Spleen (tissue), 7 donors: ENCODE measurements at regions not wholly inside any gene's neighbourhood (a gene's known extent, or its start where the extent isn't known, plus 50 kb on each side); places are given as distances from the start of the nearest gene placed in this dataset.

ENCODE experiments used
- CTCF ChIP-seq, 11 experiments: fragments of 200-600 bp in 7 of 11; fragments of 450-650 bp in 4 of 11; sonication (generic) in 4 of 11; IDR thresholded peaks in 8 of 11; conservative IDR thresholded peaks in 3 of 11; 1 replicate in 7 of 11; 2 replicates in 4 of 11; pipeline versions ENCODE4 v1.4.0 to v1.8.0; 2016 to 2021; ENCODE audit warnings: antibody characterized with exemption in 11 of 11, inconsistent platforms in 4 of 11, mild to moderate bottlenecking in 1 of 11
- POLR2A ChIP-seq, 3 donors: fragments of 450-650 bp; IDR thresholded peaks; one replicate each; pipeline ENCODE4 v1.5.1; 2017; ENCODE audit warnings: antibody characterized with exemption in 3 of 3, mild to moderate bottlenecking in 1 of 3
- POLR2AphosphoS5 ChIP-seq, 3 donors: sonication (generic); formaldehyde crosslinking; IDR thresholded peaks; one replicate each; pipeline ENCODE4 v1.5.1; 2017; ENCODE audit warnings: antibody characterized with exemption in 3 of 3
- donor health status: DM: no; HTN: no; CAD: no; lungs with moderate emphysema.
- donor health status: DM: no; HTN: no; CAD: no.
- donor health status: DM: no; HTN: no; CAD: no.

- TF ChIP-seq CTCF (IDR thresholded peaks at IDR 0.05 in 8 of 11, conservative IDR thresholded peaks at IDR 0.05 in 3 of 11) (no peak), POLR2AphosphoS5 (IDR thresholded peaks at IDR 0.05) (no peak), POLR2A (IDR thresholded peaks at IDR 0.05) (no peak)
These were observed 1222.8 kb downstream of the GALC start for GRCh38 chr14:86770186-86770585.
